Smooth muscle cell (in vitro differentiated cells): ENCODE measurements at regions not wholly inside any gene's neighbourhood (a gene's known extent, or its start where the extent isn't known, plus 50 kb on each side); places are given as distances from the start of the nearest gene placed in this dataset.

Experiments
- DNase-seq: peaks from one replicate; lab custom pipeline; 2025; ENCODE audit not compliant: unreplicated experiment; lab: John Stamatoyannopoulos, UW
- H2AFZ ChIP-seq: fragments of 200-600 bp; sonication (generic); 2 replicates; pipeline ENCODE4 v1.6.0; 2016; ENCODE audit warnings: antibody characterized with exemption, low read depth, mild to moderate bottlenecking
- H3F3A ChIP-seq: fragments of 200-600 bp; sonication (generic); 2 replicates; pipeline ENCODE4 v1.6.0; 2017; ENCODE audit warnings: antibody characterized with exemption, low read depth
- H3K27ac ChIP-seq: fragments of 200-600 bp; sonication (generic); 2 replicates; pipeline ENCODE4 v1.5.1; 2016; ENCODE audit warnings: low read depth, mild to moderate bottlenecking
- H3K27me3 ChIP-seq: fragments of 200-600 bp; sonication (generic); 2 replicates; pipeline ENCODE4 v1.6.1; 2016; ENCODE audit warnings: low read depth, mild to moderate bottlenecking
- H3K36me3 ChIP-seq: fragments of 200-600 bp; sonication (generic); 2 replicates; pipeline ENCODE4 v1.5.1; 2016; ENCODE audit warnings: low read depth
- H3K4me1 ChIP-seq: fragments of 200-600 bp; sonication (generic); 2 replicates; pipeline ENCODE4 v1.5.1; 2016; ENCODE audit warnings: low read depth
- H3K4me2 ChIP-seq: fragments of 200-600 bp; sonication (generic); 2 replicates; pipeline ENCODE4 v1.6.0; 2016; ENCODE audit warnings: mild to moderate bottlenecking
- H3K4me3 ChIP-seq: fragments of 200-600 bp; sonication (generic); 2 replicates; pipeline ENCODE4 v1.5.1; 2016; ENCODE audit warnings: mild to moderate bottlenecking
- H3K79me2 ChIP-seq: fragments of 200-600 bp; sonication (generic); 2 replicates; pipeline ENCODE4 v1.6.0; 2016; ENCODE audit warnings: low read depth, mild to moderate bottlenecking
- H3K9ac ChIP-seq: fragments of 200-600 bp; sonication (generic); 2 replicates; pipeline ENCODE4 v1.6.0; 2016; ENCODE audit warnings: low read depth
- H3K9me3 ChIP-seq: fragments of 200-600 bp; sonication (generic); replicated peaks from 2 replicates; pipeline ENCODE4 v1.5.1; 2016; ENCODE audit warnings: low read depth
- H4K20me1 ChIP-seq: fragments of 200-600 bp; sonication (generic); 2 replicates; pipeline ENCODE4 v1.6.0; 2016; ENCODE audit warnings: low read depth
- CTCF ChIP-seq: fragments of 200-600 bp; sonication (generic); IDR thresholded peaks from 2 replicates; pipeline ENCODE4 v1.5.1; 2017; ENCODE audit warnings: borderline replicate concordance, mild to moderate bottlenecking, antibody characterized with exemption; ENCODE audit not compliant: insufficient read depth, poor library complexity, severe bottlenecking
- WGBS: methylation state at CpG from one replicate; pipeline ENCODE4 v1.1.7; 2016; ENCODE audit warnings: low lambda C conversion rate; 5-methylcytosine and 5-hydroxymethylcytosine counted together

GRCh38 chr6:63391203-63391970 is 71.6 kb upstream of the LGSN start:
- H3K36me3 ChIP-seq: no peaks in the 10 kb centered on the region
- no peak overlapping the region for H2AFZ ChIP-seq
- no peak overlapping the region for H3K4me2 ChIP-seq
- H3F3A ChIP-seq: no peaks in the 10 kb centered on the region
- no peaks in the 10 kb centered on the region for H3K9me3 ChIP-seq
- TF ChIP-seq CTCF: no peak
- H3K9ac ChIP-seq: no peak overlapping the region
- WGBS: 83% methylated on average over 3 of the region's 3 CpGs
- no peaks in the 10 kb centered on the region for H3K79me2 ChIP-seq
- no peaks in the 10 kb centered on the region for H3K4me1 ChIP-seq
- H3K27me3 ChIP-seq: no peaks in the 10 kb centered on the region
- no peak overlapping the region for H3K27ac ChIP-seq
- no peak for DNase-seq
- no peaks in the 10 kb centered on the region for H4K20me1 ChIP-seq
- no peak overlapping the region for H3K4me3 ChIP-seq

GRCh38 chr6:63392092-63392724 is 72.4 kb upstream of the LGSN start:
- no peak overlapping the region for H3K27ac ChIP-seq
- no peak for DNase-seq
- no peaks in the 10 kb centered on the region for H3K27me3 ChIP-seq
- H3K79me2 ChIP-seq: no peaks in the 10 kb centered on the region
- no peaks in the 10 kb centered on the region for H3K4me1 ChIP-seq
- no peak overlapping the region for H3K4me3 ChIP-seq
- H3K4me2 ChIP-seq: no peak overlapping the region
- H4K20me1 ChIP-seq: no peaks in the 10 kb centered on the region
- no peak for TF ChIP-seq CTCF
- no peak overlapping the region for H3K9ac ChIP-seq
- 96% methylated on average over 6 of the region's 6 CpGs for WGBS
- H3K36me3 ChIP-seq: no peaks in the 10 kb centered on the region
- H3K9me3 ChIP-seq: no peaks in the 10 kb centered on the region
- H3F3A ChIP-seq: no peaks in the 10 kb centered on the region
- no peak overlapping the region for H2AFZ ChIP-seq

- H3K4me1 ChIP-seq: no peaks in the 10 kb centered on the region
- WGBS: 89% methylated on average over 11 of the region's 11 CpGs
- no peaks in the 10 kb centered on the region for H3K79me2 ChIP-seq
- no peaks in the 10 kb centered on the region for H3K27me3 ChIP-seq
- no peak for DNase-seq
- no peak overlapping the region for H3K9ac ChIP-seq
- no peaks in the 10 kb centered on the region for H4K20me1 ChIP-seq
- H3K4me3 ChIP-seq: no peak overlapping the region
- no peaks in the 10 kb centered on the region for H3F3A ChIP-seq
- no peak for TF ChIP-seq CTCF
- H3K9me3 ChIP-seq: no peaks in the 10 kb centered on the region
- H3K36me3 ChIP-seq: no peaks in the 10 kb centered on the region
- no peak overlapping the region for H2AFZ ChIP-seq
- no peak overlapping the region for H3K4me2 ChIP-seq
- H3K27ac ChIP-seq: no peak overlapping the region
Observed at GRCh38 chr6:63394656-63395308, 75.0 kb upstream of the LGSN start.
